Karpas-422 (cell line): ENCODE measurements at regions not wholly inside any gene's neighbourhood (a gene's known extent, or its start where the extent isn't known, plus 50 kb on each side); places are given as distances from the start of the nearest gene placed in this dataset.
"Not testable (repeated sequence)": the region's sequence is repeated elsewhere in the genome, so short reads cannot be mapped to it uniquely, and the experiment has no call there.

Source experiments
- DNase-seq: peaks from one replicate; pipeline ENCODE4 v3.0.0-alpha.2; 2015
- H2AFZ ChIP-seq: fragments of 200-600 bp; sonication (generic); 2 replicates; pipeline ENCODE4 v1.6.1; 2014; ENCODE audit warnings: antibody characterized with exemption, low read length, mixed read lengths
- H3K27ac ChIP-seq: fragments of 200-600 bp; sonication (generic); 2 replicates; pipeline ENCODE4 v1.5.1; 2014; ENCODE audit warnings: mild to moderate bottlenecking, low read length, moderate library complexity
- H3K27me3 ChIP-seq: fragments of 200-600 bp; sonication (generic); 2 replicates; pipeline ENCODE4 v1.6.1; 2014; ENCODE audit warnings: low read length, mixed read lengths
- H3K36me3 ChIP-seq: fragments of 200-600 bp; sonication (generic); 2 replicates; pipeline ENCODE4 v1.6.1; 2014; ENCODE audit warnings: low read length, mixed read lengths; ENCODE audit not compliant: insufficient read depth
- H3K4me1 ChIP-seq: fragments of 200-600 bp; sonication (generic); 2 replicates; pipeline ENCODE4 v1.6.1; 2014; ENCODE audit warnings: mild to moderate bottlenecking, low read length, mixed read lengths
- H3K4me2 ChIP-seq: fragments of 200-600 bp; sonication (generic); 2 replicates; pipeline ENCODE4 v1.6.1; 2014; ENCODE audit warnings: low read length, low read depth, mild to moderate bottlenecking; ENCODE audit not compliant: poor library complexity, severe bottlenecking
- H3K4me3 ChIP-seq: fragments of 200-600 bp; sonication (generic); 2 replicates; pipeline ENCODE4 v1.5.1; 2014; ENCODE audit warnings: mild to moderate bottlenecking, antibody characterized with exemption, low read length, mixed read lengths
- H3K79me2 ChIP-seq: fragments of 200-600 bp; sonication (generic); 2 replicates; pipeline ENCODE4 v1.6.1; 2014; ENCODE audit warnings: mild to moderate bottlenecking, low read length, mixed read lengths
- H3K9ac ChIP-seq: fragments of 200-600 bp; sonication (generic); 2 replicates; pipeline ENCODE4 v1.6.0; 2014; ENCODE audit warnings: low read length
- H3K9me2 ChIP-seq: fragments of 200-600 bp; sonication (generic), shearing (Covaris generic); replicated peaks from 2 replicates; pipeline ENCODE4 v1.6.0; 2014; ENCODE audit warnings: mild to moderate bottlenecking, low read length, moderate library complexity; ENCODE audit not compliant: insufficient read depth
- H3K9me3 ChIP-seq: fragments of 300-700, 200-600 bp; sonication (generic); 2 replicates; pipeline ENCODE4 v1.6.1; 2014; ENCODE audit warnings: low read length, mixed read lengths
- H4K20me1 ChIP-seq: fragments of 200-600 bp; sonication (generic); 2 replicates; pipeline ENCODE4 v1.6.1; 2014; ENCODE audit warnings: mild to moderate bottlenecking, antibody characterized with exemption, low read length, low read depth; ENCODE audit not compliant: insufficient read depth

DNA sequence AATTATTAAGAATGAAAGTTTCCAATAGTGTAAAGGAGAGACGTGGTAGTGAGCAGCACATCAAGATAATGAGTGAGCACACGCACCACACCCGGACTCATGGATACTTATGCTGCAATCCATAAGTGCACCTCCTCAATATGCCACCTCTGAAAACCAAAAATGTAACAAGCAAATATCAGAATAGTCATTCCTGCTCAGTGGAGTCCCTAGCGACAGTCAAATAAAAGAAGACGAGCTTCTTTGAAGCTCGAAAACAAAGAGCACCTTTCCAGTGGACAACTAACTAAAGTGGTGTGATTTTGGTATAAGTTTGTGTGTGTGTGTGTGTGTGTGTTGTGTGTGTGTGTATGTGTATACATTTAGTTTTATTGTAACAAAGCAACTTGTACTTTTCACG is 241.3 kb downstream of the DEPDC1B start:
- Histone ChIP-seq H3K9me3 (no peaks in the 10 kb centered on the region), H3K4me1 (peaks cover 5% of the 10 kb centered on the region)
- no peak for DNase-seq

DNA sequence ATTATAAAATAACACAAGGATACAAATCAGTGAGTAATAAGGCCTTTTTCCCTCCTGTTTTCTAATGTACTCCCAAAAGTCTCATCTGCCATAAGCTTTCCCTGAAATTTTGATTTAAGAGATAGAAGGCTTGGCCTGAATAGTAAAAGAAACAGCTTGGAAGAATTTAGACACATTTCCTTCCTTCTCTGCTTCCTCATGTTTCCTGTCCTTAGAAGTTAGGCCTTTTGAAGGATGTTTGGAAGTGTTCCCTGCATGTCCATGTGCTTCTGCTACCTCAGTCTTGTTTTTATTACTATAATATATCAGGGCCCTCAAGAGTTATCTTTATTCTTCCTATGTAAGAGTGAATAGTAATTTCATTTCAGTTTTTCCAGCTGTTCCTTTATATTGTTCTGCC is 242.7 kb downstream of the DEPDC1B start:
- Histone ChIP-seq H3K9ac (no peak overlapping the region), H3K79me2 (no peaks in the 10 kb centered on the region), H2AFZ (no peak overlapping the region), H3K27me3 (no peaks in the 10 kb centered on the region), H3K4me2 (no peak overlapping the region), H3K9me3 (no peaks in the 10 kb centered on the region), H3K27ac (no peak overlapping the region), H3K9me2 (no peaks in the 10 kb centered on the region), H3K4me1 (no peaks in the 10 kb centered on the region), H3K36me3 (no peaks in the 10 kb centered on the region), H3K4me3 (no peak overlapping the region), H4K20me1 (no peaks in the 10 kb centered on the region)
- no peak for DNase-seq

More for the DNA sequence above, 241.3 kb downstream of the DEPDC1B start:
- Histone ChIP-seq H3K27ac (no peak overlapping the region), H3K9ac (no peak overlapping the region), H3K79me2 (peaks cover 7% of the 10 kb centered on the region; the same call in 1 of the 2 replicates), H3K36me3 (no peaks in the 10 kb centered on the region), H3K4me2 (no peak overlapping the region), H3K27me3 (no peaks in the 10 kb centered on the region), H4K20me1 (no peaks in the 10 kb centered on the region), H3K4me3 (no peak overlapping the region), H2AFZ (no peak overlapping the region), H3K9me2 (no peaks in the 10 kb centered on the region)

DNA sequence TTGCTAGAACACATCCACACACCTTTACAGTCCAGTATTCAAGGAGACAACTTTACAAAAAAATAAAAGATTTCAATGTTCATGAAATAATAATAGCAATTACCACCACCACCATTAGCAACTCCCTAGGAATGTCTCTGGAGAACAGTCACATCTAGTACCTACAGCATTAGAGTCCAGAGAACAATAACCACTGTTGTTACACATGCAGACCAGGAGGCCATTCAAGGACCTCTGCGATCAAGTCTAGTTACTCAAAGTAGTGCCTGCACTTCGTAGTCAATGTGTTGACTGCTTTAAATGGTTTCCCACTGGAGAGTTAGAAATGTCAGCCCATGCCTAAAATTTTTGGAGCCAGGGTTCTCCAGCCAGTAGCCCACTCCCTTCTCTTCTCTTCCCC is 244.4 kb downstream of the DEPDC1B start:
- 0 out of 2 replicates have a peak, but pooled peaks cover 2% of the 10 kb centered on the region for H3K79me2 ChIP-seq
- no peaks in the 10 kb centered on the region for H3K9me2 ChIP-seq
- H3K27me3 ChIP-seq = no peaks in the 10 kb centered on the region
- H4K20me1 ChIP-seq = no peaks in the 10 kb centered on the region
- H3K27ac ChIP-seq = no peak overlapping the region
- no peaks in the 10 kb centered on the region for H3K4me1 ChIP-seq
- no peak overlapping the region for H3K4me2 ChIP-seq
- no peaks in the 10 kb centered on the region for H3K9me3 ChIP-seq
- H2AFZ ChIP-seq = no peak overlapping the region
- no peaks in the 10 kb centered on the region for H3K36me3 ChIP-seq
- no peak for DNase-seq
- H3K4me3 ChIP-seq = no peak overlapping the region
- no peak overlapping the region for H3K9ac ChIP-seq

DNA sequence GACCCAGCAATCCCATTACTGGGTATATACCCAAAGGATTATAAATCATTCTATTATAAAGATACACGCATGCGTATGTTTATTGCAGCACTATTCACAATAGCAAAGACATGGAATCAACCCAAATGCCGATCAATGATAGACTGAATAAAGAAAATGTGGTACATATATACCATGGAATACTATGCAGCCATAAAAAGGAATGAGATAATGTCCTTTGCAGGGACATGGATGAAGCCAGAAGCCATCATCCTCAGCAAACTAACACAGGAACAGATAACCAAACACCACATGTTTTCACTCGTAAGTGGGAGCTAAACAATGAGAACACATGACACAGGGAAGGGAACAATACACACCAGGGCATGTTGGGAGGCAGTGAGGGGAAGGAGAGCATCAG is 245.7 kb downstream of the DEPDC1B start:
- not testable (repeated sequence) for H3K4me2 ChIP-seq, DNase-seq, H4K20me1 ChIP-seq, H3K4me3 ChIP-seq, H3K27ac ChIP-seq, H3K9me3 ChIP-seq, H3K4me1 ChIP-seq, H3K36me3 ChIP-seq, H3K79me2 ChIP-seq, H3K9me2 ChIP-seq, H2AFZ ChIP-seq, H3K27me3 ChIP-seq, H3K9ac ChIP-seq

DNA sequence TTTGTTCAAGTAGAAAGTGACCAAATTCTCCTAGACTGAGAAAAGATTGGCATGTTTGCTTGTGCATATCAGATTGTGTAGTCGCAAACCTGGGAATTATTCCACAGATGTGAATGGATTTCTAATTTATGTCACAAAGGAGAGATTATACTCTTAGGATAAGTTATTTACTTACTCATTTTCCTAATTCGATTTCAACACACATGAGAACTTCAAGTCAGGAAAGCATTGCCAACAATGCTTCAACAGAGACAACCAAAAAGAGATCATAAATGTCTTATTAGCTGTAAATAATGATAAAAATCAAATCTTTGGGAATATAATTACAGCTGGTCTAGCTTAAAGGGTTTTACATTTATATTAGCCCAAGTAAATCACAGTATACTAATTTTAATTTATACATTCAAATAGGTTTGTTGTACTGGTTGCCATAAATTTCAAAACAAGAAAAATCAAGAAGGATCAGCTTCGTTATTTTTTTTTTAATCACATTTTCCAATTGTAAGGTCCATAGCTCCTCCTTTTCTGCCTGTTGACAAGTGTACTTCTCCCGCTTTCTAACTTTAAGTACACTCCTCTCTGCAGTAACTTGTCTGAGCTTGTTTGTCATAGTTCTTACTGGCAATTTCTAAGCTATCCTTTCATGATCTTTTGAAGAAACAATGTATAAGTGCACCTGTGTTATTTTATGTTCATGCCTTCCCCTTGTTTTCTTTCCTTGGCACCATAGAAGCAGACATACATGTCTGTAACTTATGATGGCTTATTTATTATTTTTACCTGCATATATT is 246.6 kb downstream of the DEPDC1B start:
- Histone ChIP-seq H4K20me1 (no peaks in the 10 kb centered on the region), H3K9me2 (no peaks in the 10 kb centered on the region), H3K27ac (no peak overlapping the region), H3K27me3 (no peaks in the 10 kb centered on the region), H3K79me2 (0 out of 2 replicates have a peak, but pooled peaks cover 2% of the 10 kb centered on the region), H3K4me2 (no peak overlapping the region), H3K9ac (no peak overlapping the region), H3K4me1 (no peaks in the 10 kb centered on the region), H3K9me3 (no peaks in the 10 kb centered on the region), H3K4me3 (no peak overlapping the region), H2AFZ (no peak overlapping the region), H3K36me3 (no peaks in the 10 kb centered on the region)
- DNase-seq = no peak

DNA sequence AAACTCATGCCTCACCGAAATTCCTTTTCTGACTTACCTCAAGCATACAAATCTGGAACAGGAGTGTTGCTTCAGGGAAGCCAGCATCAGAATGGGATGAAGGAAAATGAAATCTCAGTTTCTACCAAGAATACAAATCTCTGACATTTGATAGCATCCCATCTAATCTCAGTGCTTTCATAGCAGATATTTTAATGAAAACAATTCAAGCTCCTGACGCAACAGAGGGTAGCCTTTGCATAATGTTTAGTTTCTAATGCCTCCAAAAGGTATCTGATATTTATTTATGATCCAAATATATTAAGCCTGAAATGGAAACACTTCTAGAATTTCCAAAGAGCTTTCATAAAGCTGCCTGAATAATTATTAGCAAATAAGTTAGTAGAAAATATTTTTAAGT is 251.4 kb downstream of the DEPDC1B start:
- H3K4me3 ChIP-seq = no peak overlapping the region
- no peaks in the 10 kb centered on the region for H3K9me3 ChIP-seq
- DNase-seq = no peak
- H3K9me2 ChIP-seq = no peaks in the 10 kb centered on the region
- H3K36me3 ChIP-seq = no peaks in the 10 kb centered on the region
- H3K4me2 ChIP-seq = no peak overlapping the region
- H2AFZ ChIP-seq = no peak overlapping the region
- no peak overlapping the region for H3K27ac ChIP-seq
- H3K9ac ChIP-seq = no peak overlapping the region
- no peaks in the 10 kb centered on the region for H3K4me1 ChIP-seq
- 0 out of 2 replicates have a peak, but pooled peaks cover 2% of the 10 kb centered on the region for H3K79me2 ChIP-seq
- no peaks in the 10 kb centered on the region for H4K20me1 ChIP-seq
- H3K27me3 ChIP-seq = no peaks in the 10 kb centered on the region

DNA sequence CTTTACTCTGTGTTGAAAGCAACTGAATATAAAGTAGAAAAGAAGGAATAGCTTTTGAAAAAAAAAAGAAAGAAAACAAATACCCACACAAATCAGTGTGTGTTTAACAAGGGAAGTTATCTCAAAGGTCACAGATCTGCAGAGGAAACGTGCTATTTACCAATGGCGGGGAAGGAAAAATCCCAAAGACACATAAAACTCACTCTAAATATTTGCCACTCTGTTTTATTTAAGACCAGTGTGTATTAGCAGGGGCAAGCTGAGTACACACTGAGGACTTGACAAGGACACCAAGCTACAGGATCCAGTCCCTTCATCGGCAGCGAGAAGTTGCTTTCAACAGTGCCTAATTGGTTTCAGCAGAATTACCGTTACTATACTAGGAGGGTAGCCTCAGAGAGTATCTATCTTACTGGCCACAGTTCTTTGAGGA is 252.5 kb downstream of the DEPDC1B start:
- no peak overlapping the region for H3K27ac ChIP-seq
- DNase-seq = no peak
- H4K20me1 ChIP-seq = no peaks in the 10 kb centered on the region
- no peaks in the 10 kb centered on the region for H3K9me2 ChIP-seq
- H3K4me2 ChIP-seq = no peak overlapping the region
- no peaks in the 10 kb centered on the region for H3K36me3 ChIP-seq
- no peak overlapping the region for H3K4me3 ChIP-seq
- H3K9ac ChIP-seq = no peak overlapping the region
- H2AFZ ChIP-seq = no peak overlapping the region
- H3K79me2 ChIP-seq = 0 out of 2 replicates have a peak, but pooled peaks cover 2% of the 10 kb centered on the region
- no peaks in the 10 kb centered on the region for H3K9me3 ChIP-seq
- no peaks in the 10 kb centered on the region for H3K4me1 ChIP-seq
- H3K27me3 ChIP-seq = no peaks in the 10 kb centered on the region

DNA sequence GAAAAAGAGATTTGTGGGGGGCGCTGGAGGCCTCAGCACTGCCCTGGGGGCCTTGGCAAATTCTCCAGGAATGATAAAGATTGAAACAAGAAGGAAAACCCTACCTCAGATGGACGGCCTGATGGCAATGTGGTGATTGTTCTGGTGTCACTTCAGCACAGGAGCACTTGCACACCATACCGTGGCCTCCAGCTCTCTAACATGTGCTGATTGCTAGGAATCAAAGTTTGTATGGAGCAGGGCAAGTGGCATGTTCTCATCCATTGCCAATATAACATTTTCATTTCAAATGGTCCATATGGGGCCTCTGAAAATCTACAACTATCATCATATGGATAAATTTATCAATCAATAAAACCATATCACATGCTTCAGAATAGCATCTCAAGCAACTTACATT is 253.0 kb downstream of the DEPDC1B start:
- Histone ChIP-seq H3K79me2 (0 out of 2 replicates have a peak, but pooled peaks cover 2% of the 10 kb centered on the region), H4K20me1 (no peaks in the 10 kb centered on the region), H3K27ac (no peak overlapping the region), H3K9me3 (no peaks in the 10 kb centered on the region), H3K9me2 (no peaks in the 10 kb centered on the region), H3K36me3 (no peaks in the 10 kb centered on the region), H2AFZ (no peak overlapping the region), H3K9ac (no peak overlapping the region), H3K27me3 (no peaks in the 10 kb centered on the region), H3K4me1 (no peaks in the 10 kb centered on the region), H3K4me3 (no peak overlapping the region), H3K4me2 (no peak overlapping the region)
- DNase-seq = no peak
